Neural cell (in vitro differentiated cells): ENCODE measurements at regions not wholly inside any gene's neighbourhood (a gene's known extent, or its start where the extent isn't known, plus 50 kb on each side); places are given as distances from the start of the nearest gene placed in this dataset.

Source experiments
- CTCF ChIP-seq: fragments of 450-650 bp; IDR thresholded peaks from 2 replicates; pipeline ENCODE4 v1.5.1; 2014; ENCODE audit warnings: antibody characterized with exemption, mild to moderate bottlenecking, moderate library complexity; ENCODE audit not compliant: poor library complexity, severe bottlenecking
- EP300 ChIP-seq: fragments of 450-650 bp; conservative IDR thresholded peaks from 2 replicates; pipeline ENCODE4 v1.6.1; 2014; ENCODE audit warnings: antibody characterized with exemption, mild to moderate bottlenecking, moderate library complexity; ENCODE audit not compliant: poor library complexity, severe bottlenecking
- EZH2 ChIP-seq: fragments of 200-600, 300-800 bp; shearing (Covaris generic), sonication (generic); IDR thresholded peaks from 2 replicates; pipeline ENCODE4 v1.6.1; 2014; ENCODE audit warnings: antibody characterized with exemption, low read length, borderline replicate concordance, mild to moderate bottlenecking; ENCODE audit not compliant: insufficient read depth, poor library complexity, severe bottlenecking
- MXI1 ChIP-seq: fragments of 450-650 bp; conservative IDR thresholded peaks from 2 replicates; pipeline ENCODE4 v1.6.1; 2014; ENCODE audit warnings: antibody characterized with exemption, mild to moderate bottlenecking; ENCODE audit not compliant: poor library complexity, severe bottlenecking
- POLR2AphosphoS5 ChIP-seq: IDR thresholded peaks from 2 replicates; pipeline ENCODE4 v1.6.1; 2012
- RAD21 ChIP-seq: fragments of 450-650 bp; conservative IDR thresholded peaks from 2 replicates; pipeline ENCODE4 v1.6.1; 2014; ENCODE audit warnings: antibody characterized with exemption, mild to moderate bottlenecking, moderate library complexity
- TAF1 ChIP-seq: IDR thresholded peaks from 2 replicates; pipeline ENCODE4 v1.6.1; 2012; ENCODE audit warnings: low read depth
- TF ChIP-seq, protein P1 (sequence below): IDR thresholded peaks from 2 replicates; pipeline ENCODE4 v1.6.1; 2012; ENCODE audit warnings: borderline replicate concordance

DNA sequence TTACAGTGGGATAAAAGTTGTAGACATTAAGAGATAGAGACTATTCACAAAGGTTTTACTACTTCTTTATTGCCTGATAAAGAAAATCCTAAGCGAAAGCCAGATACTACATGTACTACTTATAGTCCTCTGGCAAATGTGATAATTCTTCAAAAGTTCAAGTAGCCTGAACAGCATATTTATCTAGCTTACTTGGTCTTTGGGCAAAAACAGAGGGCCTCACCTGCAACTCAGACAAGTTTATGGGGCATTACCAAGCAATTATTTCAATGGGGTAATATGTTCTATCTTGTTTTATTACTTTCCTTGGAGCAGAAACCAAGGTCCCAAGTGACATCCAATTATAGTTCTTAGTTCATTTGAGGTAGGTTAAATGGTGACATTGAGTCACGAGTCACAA lies 390.1 kb upstream of the ARHGEF26 start:
- TF ChIP-seq CTCF (no peak), EP300 (no peak), MXI1 (no peak), TAF1 (no peak), POLR2AphosphoS5 (no peak), EZH2 (no peak), RAD21 (no peak)
- TF ChIP-seq, protein P1, sequence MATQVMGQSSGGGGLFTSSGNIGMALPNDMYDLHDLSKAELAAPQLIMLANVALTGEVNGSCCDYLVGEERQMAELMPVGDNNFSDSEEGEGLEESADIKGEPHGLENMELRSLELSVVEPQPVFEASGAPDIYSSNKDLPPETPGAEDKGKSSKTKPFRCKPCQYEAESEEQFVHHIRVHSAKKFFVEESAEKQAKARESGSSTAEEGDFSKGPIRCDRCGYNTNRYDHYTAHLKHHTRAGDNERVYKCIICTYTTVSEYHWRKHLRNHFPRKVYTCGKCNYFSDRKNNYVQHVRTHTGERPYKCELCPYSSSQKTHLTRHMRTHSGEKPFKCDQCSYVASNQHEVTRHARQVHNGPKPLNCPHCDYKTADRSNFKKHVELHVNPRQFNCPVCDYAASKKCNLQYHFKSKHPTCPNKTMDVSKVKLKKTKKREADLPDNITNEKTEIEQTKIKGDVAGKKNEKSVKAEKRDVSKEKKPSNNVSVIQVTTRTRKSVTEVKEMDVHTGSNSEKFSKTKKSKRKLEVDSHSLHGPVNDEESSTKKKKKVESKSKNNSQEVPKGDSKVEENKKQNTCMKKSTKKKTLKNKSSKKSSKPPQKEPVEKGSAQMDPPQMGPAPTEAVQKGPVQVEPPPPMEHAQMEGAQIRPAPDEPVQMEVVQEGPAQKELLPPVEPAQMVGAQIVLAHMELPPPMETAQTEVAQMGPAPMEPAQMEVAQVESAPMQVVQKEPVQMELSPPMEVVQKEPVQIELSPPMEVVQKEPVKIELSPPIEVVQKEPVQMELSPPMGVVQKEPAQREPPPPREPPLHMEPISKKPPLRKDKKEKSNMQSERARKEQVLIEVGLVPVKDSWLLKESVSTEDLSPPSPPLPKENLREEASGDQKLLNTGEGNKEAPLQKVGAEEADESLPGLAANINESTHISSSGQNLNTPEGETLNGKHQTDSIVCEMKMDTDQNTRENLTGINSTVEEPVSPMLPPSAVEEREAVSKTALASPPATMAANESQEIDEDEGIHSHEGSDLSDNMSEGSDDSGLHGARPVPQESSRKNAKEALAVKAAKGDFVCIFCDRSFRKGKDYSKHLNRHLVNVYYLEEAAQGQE: no peak
